PFSK-1 (cell line): ENCODE measurements at regions not wholly inside any gene's neighbourhood (a gene's known extent, or its start where the extent isn't known, plus 50 kb on each side); places are given as distances from the start of the nearest gene placed in this dataset.

ENCODE experiments used
- FOXP2 ChIP-seq: optimal IDR thresholded peaks from 2 replicates; pipeline ENCODE3; 2011; ENCODE audit warnings: borderline replicate concordance, control low read depth, inconsistent platforms; ENCODE audit not compliant: insufficient read depth; ENCODE audit errors: extremely low read length, extremely low read depth
- POLR2AphosphoS5 ChIP-seq: IDR thresholded peaks from 2 replicates; pipeline ENCODE4 v1.6.1; 2012; ENCODE audit warnings: low read depth, mild to moderate bottlenecking, control low read depth, low read length, moderate library complexity
- REST ChIP-seq, 2 experiments: IDR thresholded peaks; 2 replicates each; pipeline versions ENCODE4 v1.6.1 to v1.8.0; 2011 to 2012; ENCODE audit warnings: low read depth in 2 of 2, low read length in 2 of 2, control low read depth in 1 of 2, inconsistent platforms in 1 of 2, mild to moderate bottlenecking in 1 of 2, moderate library complexity in 1 of 2; ENCODE audit not compliant: insufficient read depth in 1 of 2
- SIN3A ChIP-seq: IDR thresholded peaks from 2 replicates; pipeline ENCODE4 v1.6.1; 2012; ENCODE audit warnings: mild to moderate bottlenecking, low read length, moderate library complexity, borderline replicate concordance; ENCODE audit not compliant: insufficient read depth
- TAF1 ChIP-seq: IDR thresholded peaks from 2 replicates; pipeline ENCODE4 v1.6.1; 2012; ENCODE audit warnings: low read length, control low read depth, borderline replicate concordance; ENCODE audit not compliant: insufficient read depth

GRCh38 chr1:186536273-186536890 is 75.5 kb upstream of the PDC start:
- no peak for TF ChIP-seq POLR2AphosphoS5
- TF ChIP-seq SIN3A = no peak
- TF ChIP-seq FOXP2 = no peak
- no peak for TF ChIP-seq TAF1
- TF ChIP-seq REST (IDR thresholded peaks at IDR 0.05; ENCODE audit: insufficient read depth in 1 of 2, low read depth in 2 of 2, low read length in 2 of 2) = no peak

GRCh38 chr1:186535388-186536133 is 74.6 kb upstream of the PDC start:
- no peak for TF ChIP-seq SIN3A
- TF ChIP-seq FOXP2 = no peak
- no peak for TF ChIP-seq POLR2AphosphoS5
- TF ChIP-seq TAF1 = no peak
- no peak for TF ChIP-seq REST (IDR thresholded peaks at IDR 0.05; ENCODE audit: insufficient read depth in 1 of 2, low read depth in 2 of 2, low read length in 2 of 2)

GRCh38 chr1:186534401-186534800 is 73.5 kb upstream of the PDC start:
- TF ChIP-seq REST (IDR thresholded peaks at IDR 0.05; ENCODE audit: insufficient read depth in 1 of 2, low read depth in 2 of 2, low read length in 2 of 2) = no peak
- no peak for TF ChIP-seq SIN3A
- no peak for TF ChIP-seq POLR2AphosphoS5
- TF ChIP-seq FOXP2 = no peak
- no peak for TF ChIP-seq TAF1

- TF ChIP-seq POLR2AphosphoS5 (no peak), SIN3A (no peak), FOXP2 (no peak), TAF1 (no peak), REST (IDR thresholded peaks at IDR 0.05; ENCODE audit: insufficient read depth in 1 of 2, low read depth in 2 of 2, low read length in 2 of 2) (no peak)
Measured at GRCh38 chr1:186532466-186532865, 71.6 kb upstream of the PDC start.
